DMS153 treated with DMSO at 0.1 percent for 48 hours (cell line): ENCODE measurements at regions not wholly inside any gene's neighbourhood (a gene's known extent, or its start where the extent isn't known, plus 50 kb on each side); places are given as distances from the start of the nearest gene placed in this dataset.

Source experiments
- DNase-seq: peaks from one replicate; lab custom pipeline; 2025; ENCODE audit not compliant: unreplicated experiment; lab: John Stamatoyannopoulos, UW

DNA sequence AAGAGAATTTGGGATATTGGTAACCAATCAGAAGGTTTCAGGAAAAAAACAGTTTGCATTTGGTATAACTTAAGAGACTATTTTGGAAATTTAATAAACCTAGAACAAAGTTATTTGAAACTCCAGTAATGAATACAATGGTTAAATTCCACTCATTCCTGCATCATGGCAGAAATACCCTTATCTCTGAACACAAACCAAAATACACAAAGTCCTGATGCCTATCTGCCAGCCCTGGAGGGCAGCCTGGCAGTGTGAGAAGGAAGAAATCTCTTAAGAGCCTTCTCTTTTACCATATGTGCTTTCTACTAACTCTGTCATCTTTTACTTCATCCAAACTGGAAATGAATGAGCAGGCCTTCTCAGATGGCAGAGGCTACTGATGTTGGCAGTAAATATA, 147.1 kb upstream of the LYZL1 start:
- no peak for DNase-seq

- DNase-seq, result no peak
Observed at GRCh38 chr10:29142516-29143314, 146.2 kb upstream of the LYZL1 start.

DNA sequence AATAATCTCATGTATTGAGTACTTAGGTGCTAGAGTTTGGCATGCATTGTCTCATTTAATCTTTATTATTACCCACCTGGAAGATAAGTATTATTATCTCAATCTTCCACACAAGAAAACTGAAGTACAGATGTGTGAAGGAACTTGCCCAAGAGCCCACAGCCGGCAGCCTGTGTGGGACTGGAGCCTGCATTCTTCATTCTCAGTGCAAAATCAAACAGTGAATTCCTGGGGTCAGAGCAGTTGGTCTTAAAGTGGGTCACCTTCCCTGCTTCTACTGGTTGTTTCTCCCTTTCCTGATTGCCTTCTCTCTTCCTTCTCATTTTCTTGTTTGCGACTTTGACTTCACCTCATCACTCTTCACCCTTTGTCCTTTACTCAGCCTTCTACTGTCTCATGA, 144.7 kb upstream of the LYZL1 start:
- no peak for DNase-seq

DNA sequence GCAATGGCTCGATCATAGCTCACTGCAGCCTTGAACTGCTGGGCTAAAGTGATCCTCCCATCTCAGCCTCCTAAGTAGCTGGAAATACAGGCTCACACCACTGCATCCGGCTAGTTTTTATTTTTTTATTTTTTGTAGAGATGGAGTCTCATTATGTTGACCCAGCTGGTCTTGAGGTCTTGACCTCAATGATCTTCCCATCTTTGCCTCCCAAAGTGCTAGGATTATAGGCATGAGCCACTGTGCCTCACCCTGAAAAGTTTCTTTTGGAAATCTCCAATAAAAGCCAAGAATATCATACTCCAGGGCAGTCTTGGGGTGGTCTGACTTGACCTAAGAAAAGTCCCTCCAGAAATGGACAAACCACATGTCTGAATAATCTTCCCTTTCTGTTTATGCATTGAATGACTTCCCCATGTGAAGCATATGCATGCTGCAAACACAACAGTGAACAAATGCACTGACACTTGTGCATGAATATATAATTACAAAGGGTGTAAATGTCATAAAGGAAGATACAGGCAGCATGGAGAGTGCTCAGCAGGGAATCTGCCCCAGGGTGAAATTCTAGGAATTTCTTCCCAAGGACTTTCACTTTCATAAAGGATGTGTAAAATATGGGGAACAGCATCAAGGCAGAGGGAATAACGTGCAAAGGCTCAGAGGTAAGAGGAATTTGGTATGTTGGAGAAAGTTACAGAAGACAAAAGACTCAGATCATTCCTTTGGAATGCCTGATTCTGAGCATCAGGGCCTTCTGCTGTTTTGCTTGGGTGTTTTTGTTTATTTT, 142.4 kb upstream of the LYZL1 start:
- DNase-seq, result no peak

GRCh38 chr10:29150010-29150409, 138.9 kb upstream of the LYZL1 start:
- DNase-seq, result no peak

GRCh38 chr10:29151005-29151404, 137.9 kb upstream of the LYZL1 start:
- no peak for DNase-seq

GRCh38 chr10:29157321-29157720, 131.5 kb upstream of the LYZL1 start:
- DNase-seq, result no peak

- DNase-seq, result no peak
Observed at GRCh38 chr10:29158066-29158465, 130.8 kb upstream of the LYZL1 start.

DNA sequence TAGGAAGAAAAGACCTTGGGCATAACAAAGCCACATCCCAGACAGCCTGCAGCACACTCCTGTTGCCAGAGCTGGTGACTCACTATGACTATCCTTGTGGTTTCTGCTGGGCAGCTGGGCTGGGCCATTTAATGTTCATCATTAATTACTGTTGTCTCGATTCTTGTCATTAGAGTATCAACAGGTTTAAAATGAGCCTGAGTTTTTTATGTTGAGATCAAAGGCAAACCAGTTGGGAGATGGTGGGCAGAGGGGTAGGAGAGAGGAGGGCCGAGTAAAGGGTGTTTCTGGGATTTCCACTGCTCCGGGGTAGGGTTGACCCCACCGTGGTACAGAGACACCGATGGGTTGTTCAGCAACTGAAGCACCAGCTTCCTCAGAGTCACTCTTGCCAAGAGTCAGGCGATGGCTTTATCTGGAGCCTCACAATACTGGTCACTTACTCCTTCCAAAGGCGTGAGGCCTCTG, 128.7 kb upstream of the LYZL1 start:
- no peak for DNase-seq

GRCh38 chr10:29163746-29164145, 125.1 kb upstream of the LYZL1 start:
- no peak for DNase-seq

- DNase-seq, result no peak
Observed at GRCh38 chr10:29166713-29167112, 122.2 kb upstream of the LYZL1 start.

- no peak for DNase-seq
Observed at GRCh38 chr10:29169021-29169420, 119.8 kb upstream of the LYZL1 start.

DNA sequence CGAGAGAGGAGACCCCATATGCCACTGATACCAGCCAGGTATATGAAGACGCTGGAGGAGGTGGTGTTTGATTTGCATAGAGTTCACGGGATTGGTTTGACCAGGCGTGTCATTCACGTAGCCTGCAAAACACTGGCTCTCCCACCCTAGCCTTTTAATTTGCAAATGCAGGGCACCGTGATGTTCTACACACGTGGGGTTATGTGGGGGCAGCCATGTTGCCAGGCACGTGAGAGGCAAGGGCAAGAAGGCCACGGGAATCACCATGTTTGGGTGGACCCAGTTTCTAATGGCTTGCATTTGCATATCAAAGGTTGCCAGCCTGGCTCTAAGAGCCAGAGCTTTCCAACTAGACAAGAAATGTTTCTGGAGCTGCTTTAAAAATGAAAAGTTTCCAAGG, 117.2 kb upstream of the LYZL1 start:
- no peak for DNase-seq

GRCh38 chr10:29174389-29174788, 114.5 kb upstream of the LYZL1 start:
- DNase-seq, result no peak

DNA sequence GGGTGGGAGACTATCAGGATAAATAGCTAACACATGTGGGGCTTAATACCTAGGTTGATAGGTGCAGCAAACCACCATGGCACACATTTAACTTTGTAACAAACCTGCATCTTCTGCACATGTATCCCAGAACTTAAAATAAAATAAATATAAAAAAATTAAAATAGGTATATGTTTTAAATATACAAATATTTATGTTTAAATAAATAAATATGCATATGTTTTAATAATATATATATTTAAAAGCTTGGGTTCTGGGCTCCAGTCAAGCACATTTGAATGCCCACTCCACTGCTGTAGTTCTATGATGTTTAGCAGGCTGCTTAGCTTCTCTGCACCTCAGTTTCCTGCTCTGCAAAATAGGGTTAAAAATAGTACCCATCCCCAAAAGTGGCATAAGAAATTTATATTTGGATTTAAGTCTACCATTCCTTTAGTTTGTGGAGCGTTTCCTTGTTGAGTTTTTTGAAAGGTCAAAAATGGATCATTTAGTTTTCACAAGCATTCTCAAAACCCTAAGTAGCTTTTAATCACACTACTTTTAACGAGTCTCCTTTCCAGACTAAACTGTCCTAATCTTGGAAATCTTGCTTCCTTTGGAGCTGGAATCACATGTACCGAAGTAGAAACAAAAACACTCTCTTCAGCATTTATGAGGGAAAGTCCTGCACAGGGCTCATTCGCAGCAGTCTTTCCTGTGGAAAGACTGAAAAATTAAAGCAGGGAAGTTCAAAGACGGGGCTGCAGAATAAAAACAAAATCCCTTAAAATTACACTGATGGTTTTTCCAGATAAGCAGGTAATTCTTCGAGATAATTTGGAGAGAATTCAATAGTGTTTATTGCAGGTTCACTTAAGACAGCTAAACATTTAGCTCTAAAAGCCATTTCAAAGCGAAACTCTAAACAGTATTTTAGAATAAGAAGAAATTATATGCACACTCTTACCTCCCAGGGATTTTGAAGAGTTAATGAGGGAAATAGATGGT, 111.7 kb upstream of the LYZL1 start:
- no peak for DNase-seq

- DNase-seq, result no peak
Observed at GRCh38 chr10:29181936-29182335, 106.9 kb upstream of the LYZL1 start.

- no peak for DNase-seq
Observed at GRCh38 chr10:29183301-29183945, 105.4 kb upstream of the LYZL1 start.

DNA sequence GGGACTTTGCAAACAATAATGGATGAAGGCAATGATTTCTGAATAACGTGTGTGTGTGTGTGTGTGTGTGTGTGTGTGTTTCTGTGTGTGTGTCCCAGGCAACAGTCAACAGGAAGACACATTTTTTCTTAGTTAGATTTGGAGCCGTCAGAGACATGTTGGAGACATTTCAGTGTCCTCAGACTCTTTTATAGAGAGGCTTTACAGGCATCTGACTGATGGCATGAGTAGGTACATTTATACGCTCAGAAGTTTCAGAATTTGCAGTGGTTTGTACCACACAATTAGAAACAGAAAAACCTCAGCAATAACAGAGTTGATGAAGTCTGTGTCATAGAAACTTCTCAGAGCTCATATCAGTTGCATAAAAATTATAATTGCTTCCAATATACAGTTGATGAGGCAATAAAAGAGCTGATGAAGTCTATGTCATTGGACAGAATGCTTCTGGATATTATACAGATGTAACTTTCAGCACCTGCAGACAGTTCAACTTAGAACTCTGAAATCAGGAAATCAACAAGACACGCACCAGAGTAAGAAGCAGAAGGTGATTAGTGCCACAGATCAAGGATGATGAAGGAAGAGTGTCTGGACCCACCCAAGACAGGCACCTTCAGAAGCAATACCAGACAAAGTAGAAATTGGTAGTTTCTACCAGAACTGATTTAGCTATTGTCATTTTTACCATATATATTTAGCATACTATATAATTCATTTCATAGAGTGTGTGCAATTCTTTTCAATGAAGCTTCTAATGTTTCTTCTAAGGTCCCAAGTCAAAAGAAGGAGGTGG, 104.5 kb upstream of the LYZL1 start:
- DNase-seq, result no peak

DNA sequence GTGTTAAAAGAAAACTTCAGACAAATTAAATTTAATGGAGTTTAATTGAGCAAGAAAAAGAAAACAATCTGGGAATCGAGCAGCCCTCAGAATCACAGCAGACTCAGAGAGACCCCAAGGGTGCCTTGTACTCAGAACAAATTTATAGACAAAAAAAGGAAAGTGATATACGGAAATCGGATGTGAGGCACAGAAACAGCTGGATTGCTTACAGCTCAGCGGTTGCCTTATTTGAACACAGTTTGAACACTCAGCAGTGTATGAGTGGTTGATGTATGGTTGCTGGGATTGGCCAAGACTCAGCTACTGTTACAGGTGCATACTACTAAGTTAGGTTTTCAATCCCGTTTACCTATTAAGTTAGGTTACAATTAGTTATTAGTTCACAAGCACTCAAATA, 103.8 kb upstream of the LYZL1 start:
- no peak for DNase-seq

GRCh38 chr10:29186221-29186620, 102.6 kb upstream of the LYZL1 start:
- DNase-seq, result no peak
